HG02588 (cell line): ENCODE measurements at regions not wholly inside any gene's neighbourhood (a gene's known extent, or its start where the extent isn't known, plus 50 kb on each side); places are given as distances from the start of the nearest gene placed in this dataset.
"Not testable (repeated sequence)": the region's sequence is repeated elsewhere in the genome, so short reads cannot be mapped to it uniquely, and the experiment has no call there.

ENCODE experiments used
- ATAC-seq: cut with Tn5 transposase; IDR thresholded peaks from one replicate; pipeline ENCODE4 v1.9.1; 2021; ENCODE audit warnings: mild to moderate bottlenecking, moderate library complexity; ENCODE audit not compliant: unreplicated experiment

DNA sequence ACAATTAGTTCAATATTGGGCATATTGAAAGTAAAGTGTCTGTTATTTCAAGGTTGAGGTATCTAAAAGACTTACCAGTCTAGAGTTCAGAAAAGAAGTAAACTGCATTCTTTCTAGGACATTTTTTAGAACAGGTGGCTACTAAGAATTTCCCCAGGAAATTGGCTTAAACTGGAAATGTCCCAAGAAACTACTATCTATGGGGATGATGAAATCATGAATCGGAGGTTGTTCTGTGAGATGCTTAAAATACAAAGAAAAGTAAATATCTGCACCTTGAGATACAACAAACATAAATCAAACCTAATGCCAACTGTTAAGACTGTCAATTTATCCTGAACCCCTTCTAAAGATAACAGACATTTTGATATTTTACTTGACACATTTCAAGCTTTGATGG is 226.5 kb upstream of the NREP start:
- no peak for ATAC-seq

GRCh38 chr5:111977436-111977829 is 220.4 kb upstream of the NREP start:
- ATAC-seq = no peak

- no peak for ATAC-seq
Measured at GRCh38 chr5:111976705-111977435, 219.9 kb upstream of the NREP start.

DNA sequence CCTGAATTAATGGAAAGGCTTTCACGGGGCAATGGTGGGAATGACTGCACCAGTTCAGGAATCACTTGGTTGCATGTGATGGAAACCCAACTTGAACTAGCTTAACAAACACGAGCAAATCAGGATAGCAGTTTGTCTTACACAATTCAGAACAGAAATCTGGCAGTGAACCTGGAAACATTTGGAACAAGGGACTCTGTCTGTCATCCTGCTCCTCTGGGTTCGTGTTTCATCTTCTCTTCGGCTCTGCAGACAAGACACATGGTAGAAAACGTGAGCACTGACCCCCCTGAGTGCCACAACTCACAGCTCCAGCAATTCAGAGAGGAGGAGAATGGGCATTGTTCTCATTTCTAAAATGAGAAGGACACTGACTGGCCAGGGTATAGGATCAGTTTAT is 218.1 kb upstream of the NREP start:
- ATAC-seq = no peak

DNA sequence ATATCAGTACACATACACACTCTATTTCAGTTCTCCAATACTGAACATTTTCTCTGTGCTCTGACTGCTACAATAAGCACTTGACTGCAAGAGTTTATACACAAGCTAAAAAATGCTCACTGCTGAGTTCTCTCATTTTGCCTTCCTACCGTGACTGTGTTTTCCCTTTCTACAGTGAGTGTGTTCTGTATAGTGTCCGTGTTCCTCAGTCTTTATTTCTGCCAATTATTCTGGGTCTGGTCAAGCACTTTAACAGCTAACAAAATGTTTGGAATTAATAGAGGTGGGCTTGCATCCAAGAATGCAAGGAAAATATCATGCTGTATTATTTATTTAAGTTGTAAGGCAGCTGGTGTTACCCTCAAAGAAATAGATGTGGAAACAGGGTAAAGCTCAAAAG is 217.0 kb upstream of the NREP start:
- ATAC-seq = no peak

DNA sequence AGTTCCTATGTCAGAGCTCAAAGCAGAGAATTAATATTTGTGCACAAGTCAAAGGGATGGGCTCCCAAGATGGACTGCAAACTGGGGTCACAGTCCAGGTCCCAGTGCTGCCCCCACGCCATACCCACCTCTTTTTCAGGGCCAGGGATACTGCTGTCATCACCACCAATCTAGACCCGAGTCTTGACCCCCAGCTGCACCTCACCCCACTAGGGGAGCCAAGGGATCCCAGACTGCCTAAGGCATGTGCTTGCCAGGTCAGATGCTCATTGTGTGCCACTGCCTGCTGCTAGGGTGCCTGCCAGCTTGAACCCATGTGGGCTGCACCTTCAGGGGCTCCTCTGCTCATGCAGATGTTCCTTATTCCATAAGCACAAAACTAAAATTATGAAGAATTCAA is 215.6 kb upstream of the NREP start:
- no peak for ATAC-seq

GRCh38 chr5:111972080-111972479 is 215.1 kb upstream of the NREP start:
- ATAC-seq = no peak

DNA sequence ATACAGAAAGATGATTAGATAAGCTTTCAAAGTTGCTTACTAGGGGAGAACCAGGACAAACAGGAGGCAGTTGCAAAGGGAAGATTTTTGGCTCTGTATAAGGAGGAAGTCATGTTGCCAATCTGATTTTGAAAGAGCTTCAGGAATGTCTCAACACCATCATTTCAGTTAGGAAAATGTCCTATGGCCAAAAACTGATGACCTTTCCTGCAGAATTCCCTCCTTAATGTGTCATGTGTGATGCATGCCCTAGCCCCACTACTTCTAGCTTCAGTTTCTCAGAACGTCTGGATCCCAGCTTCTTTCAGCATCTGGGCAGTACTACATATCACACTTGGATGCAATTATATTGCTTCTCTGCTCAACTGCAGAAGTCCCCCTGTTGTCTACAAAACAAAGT is 211.5 kb upstream of the NREP start:
- ATAC-seq = no peak

- ATAC-seq = no peak
Measured at GRCh38 chr5:111967463-111967862, 210.5 kb upstream of the NREP start.

- ATAC-seq = no peak
Measured at GRCh38 chr5:111966290-111966689, 209.3 kb upstream of the NREP start.

GRCh38 chr5:111963555-111963954 is 206.6 kb upstream of the NREP start:
- no peak for ATAC-seq

GRCh38 chr5:111962906-111963305 is 205.9 kb upstream of the NREP start:
- ATAC-seq = no peak

DNA sequence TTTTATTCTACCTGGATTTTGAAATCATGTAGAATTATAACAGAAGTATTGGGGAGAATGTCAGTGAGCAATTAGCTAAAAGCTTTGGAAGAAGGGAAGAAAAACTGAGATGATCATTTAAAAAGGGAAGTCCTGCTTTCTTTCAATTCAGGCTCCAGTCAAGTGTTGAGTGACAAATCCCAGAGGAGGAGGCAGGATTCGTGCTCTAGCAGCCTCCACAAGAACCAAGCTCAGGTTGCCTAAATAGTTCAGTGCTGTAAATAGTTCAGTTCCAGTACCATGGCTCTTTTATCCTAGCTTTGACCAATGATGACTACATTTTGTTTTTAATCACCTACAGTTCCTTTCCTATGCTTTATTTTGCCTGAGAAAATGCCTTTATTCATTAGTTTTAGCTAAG is 204.9 kb upstream of the NREP start:
- no peak for ATAC-seq

DNA sequence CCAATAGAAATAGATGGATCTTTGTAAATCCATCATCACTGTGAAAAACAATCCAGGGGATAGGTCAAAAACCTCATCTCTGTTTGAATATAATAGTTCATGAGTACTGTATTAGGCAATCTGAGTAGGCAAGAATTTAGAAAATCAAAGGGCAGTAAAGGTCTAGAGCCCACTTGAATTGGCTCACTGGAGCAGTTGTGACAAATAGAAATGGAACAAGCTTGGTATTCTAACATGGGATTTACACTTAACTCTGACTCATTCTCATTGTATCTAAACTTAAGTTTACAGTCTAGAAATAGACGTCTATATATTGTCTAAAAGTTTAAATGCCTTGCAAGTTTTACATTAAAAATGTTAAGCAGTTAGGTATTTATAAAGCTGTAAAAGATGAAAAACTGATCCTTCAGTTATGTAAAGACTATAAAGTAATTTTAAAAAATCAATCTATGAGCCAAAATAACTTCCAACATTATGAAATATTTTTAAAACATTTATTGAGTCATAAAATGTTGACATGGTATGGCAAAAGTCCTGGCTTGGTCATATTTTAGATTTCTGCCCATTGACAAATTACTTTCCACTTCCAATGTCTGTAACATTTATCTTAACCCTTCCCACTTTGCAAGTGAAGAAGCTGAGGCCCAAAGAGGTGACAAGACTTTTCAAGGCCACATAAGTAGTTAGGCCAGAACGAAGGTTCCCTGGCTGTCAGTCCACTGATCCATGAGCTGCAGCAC is 203.7 kb upstream of the NREP start:
- ATAC-seq = no peak

DNA sequence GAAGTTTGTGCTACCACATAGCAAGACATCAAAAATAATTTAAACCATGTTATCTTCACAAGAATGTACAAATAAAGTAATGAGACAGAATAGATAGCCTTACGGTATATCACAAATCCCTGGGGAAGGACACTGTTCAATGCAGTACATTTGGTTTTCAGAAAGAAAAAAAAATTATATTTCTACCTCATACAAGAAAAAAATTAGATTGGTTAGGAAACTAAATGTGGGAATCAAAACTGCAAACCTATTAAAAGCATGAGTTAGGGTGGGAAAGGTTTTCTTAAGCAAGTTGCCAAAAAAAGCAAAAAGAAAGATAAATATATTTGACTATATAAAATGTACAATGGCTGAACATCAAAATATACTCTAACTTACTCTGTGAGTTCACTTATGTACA is 201.9 kb upstream of the NREP start:
- no peak for ATAC-seq

DNA sequence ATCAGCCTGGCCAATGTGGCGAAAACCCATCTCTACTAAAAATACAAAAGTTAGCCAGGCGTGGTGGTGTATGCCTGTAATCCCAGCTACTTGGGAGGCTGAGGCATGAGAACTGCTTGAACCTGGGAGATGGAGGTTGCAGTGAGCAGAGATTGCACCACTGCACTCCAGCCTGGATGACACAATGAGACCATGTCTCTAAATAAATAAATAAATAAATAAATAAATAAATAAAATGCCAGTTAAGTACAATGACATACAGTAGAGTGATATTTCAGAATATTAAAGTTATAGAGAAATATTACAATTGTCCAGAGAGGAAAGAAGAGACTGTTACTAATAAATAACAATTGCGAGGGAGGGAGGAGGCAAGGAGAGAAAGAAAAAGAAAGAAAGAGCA is 199.8 kb upstream of the NREP start:
- ATAC-seq = not testable (repeated sequence)

DNA sequence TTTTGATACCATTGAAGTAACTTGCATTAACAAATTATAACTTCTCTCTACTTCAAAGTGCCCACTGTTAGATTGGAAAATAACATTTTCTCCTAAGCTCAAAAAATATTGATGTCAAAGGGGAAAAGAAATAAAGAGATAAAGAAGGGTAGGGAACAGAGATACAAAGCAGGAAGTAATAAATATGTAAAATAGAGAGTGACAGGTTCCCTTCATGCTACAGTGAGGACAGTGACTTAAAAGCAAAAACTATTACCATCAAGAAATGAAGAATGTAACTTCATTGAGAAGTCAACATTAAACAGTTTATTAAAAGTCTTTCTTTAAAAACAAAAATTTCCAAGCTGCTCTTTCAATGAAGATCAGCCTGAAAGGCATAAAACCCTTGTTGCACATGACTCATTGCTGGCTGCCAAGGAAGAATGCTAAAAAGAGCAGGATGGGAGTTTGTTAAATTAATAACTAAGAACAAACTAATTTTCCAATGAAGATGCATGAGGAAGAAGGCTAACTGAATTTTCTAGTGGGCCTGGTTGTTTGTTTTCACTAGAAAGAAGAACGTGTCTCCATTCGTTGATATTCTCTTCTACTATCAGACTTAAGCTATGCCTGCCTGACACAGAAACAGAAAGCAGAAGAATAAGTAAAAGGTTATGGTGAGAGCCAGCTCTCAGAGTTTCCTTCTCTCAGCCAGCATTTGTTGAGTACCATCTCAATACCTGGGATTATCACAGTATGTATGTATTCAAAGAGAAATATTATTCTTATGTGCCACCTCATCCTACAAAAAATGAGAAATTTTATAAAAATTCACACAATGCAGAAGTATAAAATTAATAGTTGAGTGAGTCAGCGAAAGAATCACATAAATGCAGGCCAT is 197.8 kb upstream of the NREP start:
- peak; percentile 83 for ATAC-seq

DNA sequence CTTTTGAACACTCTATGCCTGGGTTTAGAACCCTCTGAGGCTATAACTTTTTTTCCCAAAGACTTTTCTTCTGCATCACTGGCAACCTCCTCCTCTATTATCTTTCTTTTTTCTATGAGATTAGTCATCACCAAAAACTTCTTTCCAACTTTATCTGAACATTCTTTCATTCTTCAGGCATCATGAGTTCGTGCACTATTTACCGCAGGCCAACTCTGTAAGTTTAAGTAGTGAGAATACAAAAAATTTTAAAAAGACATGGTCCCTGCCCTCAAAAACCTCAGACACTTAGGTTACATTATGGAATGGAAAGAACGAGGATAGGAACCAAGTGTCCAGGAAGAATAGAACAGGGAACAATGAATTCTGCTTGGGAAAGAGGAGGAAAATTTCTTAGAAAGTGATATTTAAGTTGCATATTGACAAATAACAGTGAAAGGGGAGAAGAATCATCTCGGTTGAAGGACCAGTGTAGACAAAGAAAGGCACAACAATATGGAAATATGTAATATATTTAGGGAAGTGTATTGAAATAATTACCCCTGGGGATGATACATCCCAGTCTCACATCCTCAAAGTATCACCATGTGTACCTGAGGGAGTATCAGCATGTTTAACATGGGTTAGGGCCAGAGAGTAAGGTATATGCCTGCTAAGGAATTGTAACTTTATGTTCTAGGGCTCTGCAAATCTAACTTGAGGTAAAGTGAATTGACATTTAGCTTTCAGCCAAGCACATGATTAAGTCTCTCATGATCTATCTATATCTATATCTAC is 196.5 kb upstream of the NREP start:
- ATAC-seq = no peak

- ATAC-seq = no peak
Measured at GRCh38 chr5:111952555-111952954, 195.6 kb upstream of the NREP start.

DNA sequence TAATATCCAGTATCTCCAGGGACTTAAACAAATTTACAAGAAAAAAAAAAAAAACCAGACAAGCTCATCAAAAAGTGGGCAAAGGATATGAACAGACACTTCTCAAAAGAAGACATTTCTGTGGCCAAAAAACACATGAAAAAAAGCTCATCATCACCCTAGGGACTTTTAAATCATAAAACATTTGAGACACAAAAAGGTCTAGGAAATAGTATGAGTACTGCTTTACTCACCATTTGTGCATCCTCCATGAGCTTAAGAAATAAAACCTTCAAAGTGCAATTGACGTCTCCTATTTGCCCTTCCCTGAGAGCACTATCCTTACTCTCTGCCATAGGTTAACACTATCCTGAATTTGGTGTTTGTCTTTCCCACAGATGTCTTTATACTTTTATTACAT is 193.7 kb upstream of the NREP start:
- no peak for ATAC-seq
